HEK293T (cell line): ENCODE measurements at regions not wholly inside any gene's neighbourhood (a gene's known extent, or its start where the extent isn't known, plus 50 kb on each side); places are given as distances from the start of the nearest gene placed in this dataset.
A peak's percentile ranks its signal among the peaks of the same experiment; 100 is the strongest.

ENCODE experiments used
- CTCF ChIA-PET: fragments of 350-600 bp; formaldehyde crosslinking; extraction: SDS; loops from one replicate; lab custom pipeline; 2021; ENCODE audit warnings: antibody characterized with exemption, inconsistent platforms; lab: Yijun Ruan, JAX
- POLR2A ChIA-PET: fragments of 350-600 bp; formaldehyde crosslinking; extraction: SDS; loops from one replicate; lab custom pipeline; 2020; ENCODE audit warnings: antibody characterized with exemption, inconsistent platforms; lab: Yijun Ruan, JAX
- DNase-seq: peaks from one replicate; pipeline ENCODE4 v3.0.0; 2012; ENCODE audit warnings: mixed read lengths; ENCODE audit errors: extremely low spot score
- ARNT ChIP-seq: fragments of 450-650 bp; IDR thresholded peaks from 2 replicates; pipeline ENCODE4 v1.6.1; 2017; ENCODE audit warnings: mild to moderate bottlenecking
- BHLHE40 ChIP-seq: fragments of 450-650 bp; IDR thresholded peaks from 2 replicates; pipeline ENCODE4 v1.6.1; 2016; ENCODE audit warnings: mild to moderate bottlenecking, moderate library complexity, borderline replicate concordance
- CTBP1 ChIP-seq: fragments of 450-650 bp; IDR thresholded peaks from 2 replicates; pipeline ENCODE4 v1.6.1; 2016; ENCODE audit warnings: borderline replicate concordance
- ELF4 ChIP-seq: fragments of 450-650 bp; IDR thresholded peaks from 2 replicates; pipeline ENCODE4 v1.6.1; 2017; ENCODE audit warnings: antibody characterized with exemption
- FOXA1 ChIP-seq: fragments of 450-650 bp; IDR thresholded peaks from 2 replicates; pipeline ENCODE4 v1.6.1; 2016; ENCODE audit warnings: mild to moderate bottlenecking
- FOXK2 ChIP-seq: fragments of 450-650 bp; IDR thresholded peaks from 2 replicates; pipeline ENCODE4 v1.6.1; 2016; ENCODE audit warnings: mild to moderate bottlenecking
- FOXM1 ChIP-seq: fragments of 450-650 bp; IDR thresholded peaks from 2 replicates; pipeline ENCODE4 v1.6.1; 2017; ENCODE audit warnings: mild to moderate bottlenecking, borderline replicate concordance
- HDGF ChIP-seq: fragments of 450-650 bp; IDR thresholded peaks from 2 replicates; pipeline ENCODE4 v1.6.1; 2017; ENCODE audit warnings: antibody characterized with exemption, borderline replicate concordance
- L3MBTL2 ChIP-seq: fragments of 450-650 bp; conservative IDR thresholded peaks from 2 replicates; pipeline ENCODE4 v1.6.1; 2016; ENCODE audit warnings: mild to moderate bottlenecking
- LEF1 ChIP-seq: fragments of 450-650 bp; IDR thresholded peaks from 2 replicates; pipeline ENCODE4 v1.6.1; 2017; ENCODE audit warnings: mild to moderate bottlenecking, borderline replicate concordance
- NFRKB ChIP-seq: fragments of 450-650 bp; IDR thresholded peaks from 2 replicates; pipeline ENCODE4 v1.6.1; 2016; ENCODE audit warnings: mild to moderate bottlenecking, moderate library complexity
- PKNOX1 ChIP-seq: fragments of 450-650 bp; IDR thresholded peaks from 2 replicates; pipeline ENCODE4 v1.6.1; 2016
- SP1 ChIP-seq: fragments of 450-650 bp; IDR thresholded peaks from 2 replicates; pipeline ENCODE4 v1.6.1; 2017
- SUZ12 ChIP-seq: fragments of 450-650 bp; IDR thresholded peaks from 2 replicates; pipeline ENCODE4 v1.6.1; 2016; ENCODE audit warnings: mild to moderate bottlenecking
- TARDBP ChIP-seq: fragments of 450-650 bp; IDR thresholded peaks from 2 replicates; pipeline ENCODE4 v1.6.1; 2016
- ZNF384 ChIP-seq: fragments of 450-650 bp; IDR thresholded peaks from 2 replicates; pipeline ENCODE4 v1.6.1; 2016

- ChIA-PET POLR2A (no interaction called here), CTCF (interaction anchor here (0.7 to 1.4 kb wide), 7 partner anchors 10 to 241 kb away, joined by 3 to 6 read pairs (median 4); no protein-coding TSS in a partner anchor)
- TF ChIP-seq TARDBP (no peak), CTBP1 (no peak), LEF1 (no peak), ELF4 (no peak), SUZ12 (no peak), ARNT (no peak), NFRKB (no peak), ZNF384 (no peak), BHLHE40 (no peak), FOXA1 (no peak), FOXK2 (no peak), FOXM1 (no peak), HDGF (no peak), SP1 (no peak), L3MBTL2 (no peak), PKNOX1 (no peak)
- peak; percentile 53 for DNase-seq
Observed at GRCh38 chr1:50271968-50272578, 151.2 kb downstream of the DMRTA2 start.

GRCh38 chr1:50271337-50271736 lies 151.9 kb downstream of the DMRTA2 start:
- POLR2A ChIA-PET: no interaction called here
- CTCF ChIA-PET: interaction anchor here (1.0 to 1.4 kb wide), 3 partner anchors 16 to 78 kb away, joined by 3 to 6 read pairs (median 3); no protein-coding TSS in a partner anchor
- TF ChIP-seq LEF1: no peak
- no peak for TF ChIP-seq ARNT
- TF ChIP-seq NFRKB: no peak
- TF ChIP-seq CTBP1: no peak
- no peak for TF ChIP-seq FOXM1
- TF ChIP-seq ELF4: no peak
- TF ChIP-seq SP1: no peak
- TF ChIP-seq L3MBTL2: no peak
- TF ChIP-seq TARDBP: no peak
- no peak for DNase-seq

GRCh38 chr1:50270926-50271325 lies 152.3 kb downstream of the DMRTA2 start:
- TF ChIP-seq ZNF384 (no peak), FOXM1 (no peak), CTBP1 (no peak), ELF4 (no peak), TARDBP (no peak), SP1 (no peak), FOXK2 (no peak), NFRKB (no peak), FOXA1 (no peak), LEF1 (no peak), SUZ12 (no peak), L3MBTL2 (no peak), ARNT (no peak), BHLHE40 (no peak), PKNOX1 (no peak), HDGF (no peak)
- DNase-seq: no peak
- ChIA-PET CTCF (interaction anchor here (1.1 to 1.4 kb wide), 2 partner anchors 15 to 72 kb away, joined by 3 read pairs; no protein-coding TSS in a partner anchor), POLR2A (no interaction called here)

- no peak for TF ChIP-seq L3MBTL2
- no peak for TF ChIP-seq SUZ12
- TF ChIP-seq CTBP1: no peak
- TF ChIP-seq FOXK2: no peak
- TF ChIP-seq TARDBP: no peak
- no peak for TF ChIP-seq NFRKB
- no peak for TF ChIP-seq ZNF384
- no peak for TF ChIP-seq ELF4
- no peak for TF ChIP-seq FOXM1
- TF ChIP-seq LEF1: no peak
- no peak for TF ChIP-seq BHLHE40
- no peak for TF ChIP-seq PKNOX1
- TF ChIP-seq ARNT: no peak
- DNase-seq: peak; percentile 28
- ChIA-PET POLR2A (no interaction called here), CTCF (no interaction called here)
Observed at GRCh38 chr1:50268049-50268448, 155.2 kb downstream of the DMRTA2 start.

GRCh38 chr1:50266509-50266908 lies 156.7 kb downstream of the DMRTA2 start:
- TF ChIP-seq CTBP1 (no peak), FOXK2 (no peak), ZNF384 (no peak), LEF1 (no peak), SP1 (no peak), BHLHE40 (no peak), NFRKB (no peak), SUZ12 (no peak), L3MBTL2 (no peak), FOXM1 (no peak)
- POLR2A ChIA-PET: no interaction called here
- DNase-seq: no peak
- CTCF ChIA-PET: interaction anchor here (0.6 kb wide), 1 partner anchor 12 kb away, joined by 3 read pairs; no protein-coding TSS in a partner anchor
